Upper lobe of left lung (tissue), 4 donors: ENCODE measurements at regions not wholly inside any gene's neighbourhood (a gene's known extent, or its start where the extent isn't known, plus 50 kb on each side); places are given as distances from the start of the nearest gene placed in this dataset.

ENCODE experiments used
- POLR2A ChIP-seq, 4 donors: fragments of 450-650 bp; IDR thresholded peaks; one replicate each; pipeline ENCODE4 v1.5.1; 2016 to 2017; ENCODE audit warnings: antibody characterized with exemption in 4 of 4, mild to moderate bottlenecking in 2 of 4
- TF ChIP-seq, protein P1 (sequence below), 6 experiments: fragments of 450-650 bp in 4 of 6; fragments of 200-600 bp in 2 of 6; sonication (generic) in 2 of 6; IDR thresholded peaks; one replicate each; pipeline ENCODE4 v1.5.1; 2016 to 2019; ENCODE audit warnings: antibody characterized with exemption in 6 of 6

DNA sequence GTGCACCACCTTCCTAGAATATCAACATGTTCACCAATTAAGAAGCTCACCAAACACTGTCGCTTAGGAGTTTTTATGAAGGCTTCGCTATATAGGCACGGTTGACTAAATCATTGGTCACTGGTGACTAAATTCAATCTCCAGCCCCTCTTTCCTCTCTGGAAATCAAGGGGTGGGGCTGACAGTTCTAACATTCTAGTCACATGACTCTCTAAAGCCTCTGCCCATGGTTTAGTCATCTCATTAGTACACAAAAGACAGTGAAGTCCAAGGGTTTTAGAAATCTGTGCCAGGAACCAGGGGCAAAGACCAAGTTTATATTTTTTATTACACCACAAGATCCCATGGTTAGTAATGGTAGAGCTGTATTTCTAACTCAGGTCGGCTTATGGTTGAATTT lies 243.2 kb downstream of the ELAVL2 start:
- no peak for TF ChIP-seq POLR2A (IDR thresholded peaks at IDR 0.05)
- TF ChIP-seq, protein P1, sequence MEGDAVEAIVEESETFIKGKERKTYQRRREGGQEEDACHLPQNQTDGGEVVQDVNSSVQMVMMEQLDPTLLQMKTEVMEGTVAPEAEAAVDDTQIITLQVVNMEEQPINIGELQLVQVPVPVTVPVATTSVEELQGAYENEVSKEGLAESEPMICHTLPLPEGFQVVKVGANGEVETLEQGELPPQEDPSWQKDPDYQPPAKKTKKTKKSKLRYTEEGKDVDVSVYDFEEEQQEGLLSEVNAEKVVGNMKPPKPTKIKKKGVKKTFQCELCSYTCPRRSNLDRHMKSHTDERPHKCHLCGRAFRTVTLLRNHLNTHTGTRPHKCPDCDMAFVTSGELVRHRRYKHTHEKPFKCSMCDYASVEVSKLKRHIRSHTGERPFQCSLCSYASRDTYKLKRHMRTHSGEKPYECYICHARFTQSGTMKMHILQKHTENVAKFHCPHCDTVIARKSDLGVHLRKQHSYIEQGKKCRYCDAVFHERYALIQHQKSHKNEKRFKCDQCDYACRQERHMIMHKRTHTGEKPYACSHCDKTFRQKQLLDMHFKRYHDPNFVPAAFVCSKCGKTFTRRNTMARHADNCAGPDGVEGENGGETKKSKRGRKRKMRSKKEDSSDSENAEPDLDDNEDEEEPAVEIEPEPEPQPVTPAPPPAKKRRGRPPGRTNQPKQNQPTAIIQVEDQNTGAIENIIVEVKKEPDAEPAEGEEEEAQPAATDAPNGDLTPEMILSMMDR (IDR thresholded peaks at IDR 0.05): no peak
